Non-pigmented ciliary epithelial cell (primary cell): ENCODE measurements at regions not wholly inside any gene's neighbourhood (a gene's known extent, or its start where the extent isn't known, plus 50 kb on each side); places are given as distances from the start of the nearest gene placed in this dataset.
"Not testable (repeated sequence)": the region's sequence is repeated elsewhere in the genome, so short reads cannot be mapped to it uniquely, and the experiment has no call there.

Source experiments
- DNase-seq: peaks from one replicate; pipeline ENCODE4 v3.0.0-alpha.2; 2010; ENCODE audit warnings: low read depth

DNA sequence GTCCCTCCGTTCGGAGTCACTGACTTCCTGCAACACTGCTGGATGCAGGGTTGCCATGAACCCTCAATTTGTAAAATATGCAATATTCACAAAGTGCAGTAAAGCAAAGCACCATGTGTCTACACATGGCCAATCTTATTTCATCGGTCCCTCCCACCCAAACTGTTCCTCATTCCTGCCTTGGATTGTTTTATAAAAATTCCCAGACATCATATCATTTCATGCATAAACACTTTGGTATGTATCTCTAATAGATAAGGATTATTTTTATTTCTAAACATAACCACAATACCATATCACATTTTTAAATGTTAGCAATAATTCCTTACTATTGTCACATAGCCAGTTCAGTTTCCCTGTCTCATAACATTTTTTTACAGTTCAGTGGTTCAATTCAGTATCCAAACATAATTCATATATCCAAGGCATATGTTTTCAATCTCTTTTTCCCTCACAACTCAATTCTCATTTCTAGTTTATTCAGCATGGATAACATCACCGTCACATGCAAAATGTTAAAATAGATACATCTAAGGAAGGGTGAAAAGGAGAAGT lies 82.0 kb upstream of the PCAT7 start:
- DNase-seq: peak; percentile 15

DNA sequence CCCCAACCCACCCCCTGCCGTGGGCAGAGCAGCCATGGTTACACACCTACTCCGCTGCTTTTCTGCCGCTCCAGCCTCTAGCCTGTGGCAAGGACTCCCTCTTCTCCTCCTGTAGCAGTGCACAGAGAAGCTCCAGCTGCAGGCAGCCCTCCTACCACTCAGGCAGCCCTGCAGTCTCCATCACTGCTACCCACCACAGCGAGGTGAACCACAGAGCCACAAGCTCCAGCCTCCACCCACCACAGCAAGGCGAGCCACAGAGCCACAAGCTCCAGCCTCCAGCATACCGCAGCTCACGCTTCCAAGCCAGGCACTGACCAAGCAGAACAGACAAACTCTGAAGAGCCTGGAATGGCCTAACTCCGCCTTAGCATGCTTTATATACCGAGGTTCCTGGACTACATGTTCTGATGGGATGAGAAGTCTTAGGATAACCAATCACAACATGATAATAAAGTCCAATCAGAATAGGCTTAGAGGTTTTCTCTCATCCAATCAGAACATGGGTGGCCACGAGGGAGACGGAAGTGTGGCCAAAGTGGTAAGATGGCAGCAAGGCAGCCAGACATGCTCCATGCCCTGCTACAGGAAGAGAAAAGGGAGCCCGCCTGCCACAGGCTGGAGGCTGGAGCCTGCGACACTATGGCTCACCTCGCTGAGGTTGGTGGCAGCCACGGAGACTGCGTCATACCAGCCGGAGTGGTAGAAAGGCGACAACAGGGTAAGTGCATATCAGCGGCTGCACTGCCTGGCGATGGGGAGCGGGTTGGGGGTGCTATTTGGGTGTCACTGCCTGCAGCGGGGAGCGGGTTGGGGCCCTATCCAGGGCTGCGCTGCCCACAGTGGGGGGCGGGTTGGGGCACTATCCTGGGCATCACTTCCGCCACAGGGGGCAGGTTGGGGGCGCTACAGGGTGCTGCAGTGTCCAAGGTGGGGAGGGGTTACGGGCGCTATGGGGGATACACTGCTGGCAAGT lies 75.8 kb upstream of the PCAT7 start:
- no peak for DNase-seq

DNA sequence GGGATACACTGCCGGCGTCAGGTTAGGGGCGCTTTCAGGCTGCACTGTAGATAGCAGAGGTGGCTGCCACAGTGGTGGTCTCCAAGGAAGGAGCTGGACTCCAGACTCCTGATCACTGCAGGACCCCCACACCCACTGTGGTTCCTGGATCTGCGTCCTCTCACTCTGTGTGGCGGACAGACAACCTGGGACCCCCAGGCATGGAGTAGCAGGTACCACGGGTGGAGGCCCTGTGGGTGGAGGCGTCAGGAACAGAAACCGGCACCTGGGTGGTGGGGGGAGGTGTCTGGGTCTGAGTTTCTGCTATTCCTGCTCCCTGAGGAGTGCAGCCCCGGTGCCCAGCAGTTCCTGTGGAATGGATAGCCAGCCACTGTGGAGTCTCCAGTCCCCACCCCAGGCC lies 75.1 kb upstream of the PCAT7 start:
- DNase-seq: no peak

DNA sequence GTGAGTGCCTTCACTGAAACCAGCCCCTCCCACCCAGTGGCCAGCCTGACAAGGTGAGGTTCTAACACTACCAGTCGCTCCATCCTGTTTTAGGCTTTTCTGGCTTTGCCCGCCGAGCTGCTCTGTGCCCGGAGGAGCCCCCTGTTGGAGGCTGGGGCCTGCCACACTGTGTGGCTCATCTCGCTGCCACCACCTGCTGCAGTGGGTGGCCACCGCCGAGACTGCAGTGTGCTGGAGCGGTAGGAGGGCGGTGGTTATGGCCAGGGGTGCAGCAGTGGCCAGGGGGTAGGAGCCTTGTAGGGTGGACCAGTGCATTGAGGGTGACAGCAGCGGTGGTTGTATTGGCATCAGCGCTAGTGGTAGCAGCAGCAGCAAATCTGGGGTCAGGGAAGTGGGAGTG lies 74.7 kb upstream of the PCAT7 start:
- DNase-seq: no peak

GRCh38 chr9:94482110-94482509 lies 72.8 kb upstream of the PCAT7 start:
- DNase-seq: no peak

DNA sequence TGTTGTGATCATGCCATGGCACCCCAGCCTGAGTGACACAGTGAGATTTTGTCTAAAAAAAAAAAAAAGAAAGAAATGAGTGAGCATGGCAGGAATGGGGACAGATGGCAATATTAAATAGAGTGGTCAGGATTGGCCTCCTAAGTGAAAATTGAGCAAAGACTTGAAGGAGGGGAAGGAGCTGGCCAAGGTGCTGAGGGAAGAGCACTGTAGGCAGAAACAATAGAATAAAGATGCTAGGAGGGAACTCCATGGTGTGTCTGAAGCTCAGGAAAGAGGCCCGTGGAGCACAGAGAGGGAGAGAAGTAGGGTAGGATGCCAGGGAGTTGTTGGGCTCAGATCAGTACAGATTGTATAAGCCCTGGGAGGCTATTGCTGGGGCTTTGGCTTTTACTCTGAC lies 64.4 kb upstream of the PCAT7 start:
- DNase-seq: no peak

GRCh38 chr9:94492125-94492524 lies 62.8 kb upstream of the PCAT7 start:
- DNase-seq: not testable (repeated sequence)

DNA sequence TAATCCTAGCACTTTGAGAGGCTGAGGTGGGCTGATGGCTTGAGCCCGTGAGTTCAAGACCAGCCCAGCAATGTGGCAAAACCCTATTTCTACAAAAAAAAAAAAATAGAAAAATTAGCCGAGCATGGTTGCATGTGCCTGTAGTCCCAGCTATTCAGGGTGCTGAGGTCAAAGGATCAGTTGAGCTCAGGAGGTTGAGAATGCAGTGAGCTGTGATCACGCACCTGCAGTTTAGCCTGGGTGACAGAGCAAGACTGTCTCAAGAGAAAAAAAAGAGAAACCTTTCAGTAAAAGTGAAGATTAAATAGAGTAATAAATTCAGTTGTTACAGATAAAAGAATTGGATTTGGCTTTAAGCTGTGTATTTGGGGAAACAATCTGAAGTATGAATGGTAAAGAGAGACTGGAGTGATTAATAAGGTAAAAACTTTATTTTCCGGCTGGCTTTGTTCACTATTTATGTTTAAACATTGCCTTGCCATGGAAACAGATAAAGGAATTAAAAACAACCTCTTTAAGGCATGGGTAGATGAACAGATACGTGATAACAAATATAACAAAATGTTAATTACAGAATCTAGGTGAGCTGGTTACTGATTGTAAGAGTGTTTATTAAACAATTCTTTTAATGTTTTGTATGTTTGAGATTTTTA lies 56.0 kb upstream of the PCAT7 start:
- no peak for DNase-seq

DNA sequence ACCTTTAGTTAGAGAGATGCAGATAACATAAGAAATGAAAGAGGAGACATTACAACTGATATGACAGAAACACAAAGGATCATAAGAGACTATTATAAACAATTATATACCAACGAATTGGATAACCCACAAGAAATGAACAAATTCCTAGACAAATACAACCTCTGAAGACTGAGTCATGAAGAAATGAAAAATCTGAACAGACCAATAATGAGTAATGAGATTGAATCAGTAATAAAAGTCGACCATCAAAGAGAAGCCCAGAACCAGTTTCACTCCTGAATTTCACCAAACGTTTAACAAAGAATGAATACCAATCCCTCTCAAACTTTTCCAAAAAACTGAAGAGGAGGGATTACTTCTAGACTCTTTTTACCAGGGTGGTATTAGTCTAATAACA lies 50.5 kb upstream of the PCAT7 start:
- no peak for DNase-seq
